Esophagus muscularis mucosa (tissue), 4 donors: ENCODE measurements at regions not wholly inside any gene's neighbourhood (a gene's known extent, or its start where the extent isn't known, plus 50 kb on each side); places are given as distances from the start of the nearest gene placed in this dataset.

Experiments
- CTCF ChIP-seq, 3 experiments: fragments of 200-600 bp in 2 of 3; fragments of 450-650 bp in 1 of 3; sonication (generic) in 2 of 3; IDR thresholded peaks; one replicate each; pipeline ENCODE4 v1.5.1; 2017 to 2019; ENCODE audit warnings: antibody characterized with exemption in 3 of 3, mild to moderate bottlenecking in 2 of 3, moderate library complexity in 1 of 3
- EP300 ChIP-seq: sonication (generic); formaldehyde crosslinking; IDR thresholded peaks from one replicate; pipeline ENCODE4 v1.6.1; 2017; ENCODE audit warnings: antibody characterized with exemption
- POLR2A ChIP-seq: fragments of 450-650 bp; IDR thresholded peaks from one replicate; pipeline ENCODE4 v1.6.1; 2017; ENCODE audit warnings: antibody characterized with exemption, moderate library complexity, mild to moderate bottlenecking, low read depth
- POLR2AphosphoS5 ChIP-seq, 2 donors: sonication (generic); formaldehyde crosslinking; IDR thresholded peaks; one replicate each; pipeline ENCODE4 v1.6.1; 2017; ENCODE audit warnings: antibody characterized with exemption in 2 of 2

- TF ChIP-seq POLR2A = no peak
- no peak for TF ChIP-seq POLR2AphosphoS5 (IDR thresholded peaks at IDR 0.05)
- no peak for TF ChIP-seq CTCF (IDR thresholded peaks at IDR 0.05)
- TF ChIP-seq EP300 = no peak
Observed at GRCh38 chr12:31849090-31849687, 110.0 kb upstream of the RESF1 start.
